ENCODE measurements at regions not wholly inside any gene's neighbourhood (a gene's known extent, or its start where the extent isn't known, plus 50 kb on each side); places are given as distances from the start of the nearest gene placed in this dataset.
A peak's percentile ranks its signal among the peaks of the same experiment; 100 is the strongest.

DNA sequence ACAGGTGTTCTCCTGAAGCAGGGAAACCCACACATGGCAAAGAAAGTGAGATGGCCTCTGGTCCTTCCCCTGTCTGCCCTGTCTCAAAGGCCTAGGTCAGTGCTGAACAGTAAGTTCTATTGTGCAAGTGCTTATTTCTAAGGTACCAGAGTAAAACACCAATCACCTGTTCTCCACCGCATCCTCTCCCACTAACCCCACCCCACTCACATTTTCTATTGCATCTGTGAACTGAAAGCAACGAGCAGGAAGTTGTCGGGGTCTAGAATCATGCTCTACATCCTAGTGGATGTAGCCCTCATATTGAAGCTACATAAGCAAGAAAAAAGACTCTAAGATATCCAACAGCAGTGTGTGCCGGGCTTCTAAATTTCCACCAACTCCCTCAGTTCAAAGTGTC, 265.9 kb downstream of the ENC1 start:
- H3K9ac ChIP-seq = no peak overlapping the region
- H3K9me3 ChIP-seq (ENCODE audit: control insufficient read depth, low read length) = no peaks in the 10 kb centered on the region
- H3K27ac ChIP-seq = peak overlapping the region; percentile 43
- H3K27me3 ChIP-seq (ENCODE audit: control insufficient read depth, insufficient read depth, low read length) = no peaks in the 10 kb centered on the region
- H3K4me3 ChIP-seq (ENCODE audit: low read depth, low read length) = no peak overlapping the region
- H3K4me1 ChIP-seq = peaks cover 9% of the 10 kb centered on the region
- peak overlapping the region; percentile 71 for H2AFZ ChIP-seq
- no peak overlapping the region for H3K4me2 ChIP-seq (ENCODE audit: low read length)
- no peaks in the 10 kb centered on the region for H3K79me2 ChIP-seq
- no peaks in the 10 kb centered on the region for H3K36me3 ChIP-seq (ENCODE audit: control insufficient read depth, insufficient read depth, low read length)
- TF ChIP-seq, protein P1, sequence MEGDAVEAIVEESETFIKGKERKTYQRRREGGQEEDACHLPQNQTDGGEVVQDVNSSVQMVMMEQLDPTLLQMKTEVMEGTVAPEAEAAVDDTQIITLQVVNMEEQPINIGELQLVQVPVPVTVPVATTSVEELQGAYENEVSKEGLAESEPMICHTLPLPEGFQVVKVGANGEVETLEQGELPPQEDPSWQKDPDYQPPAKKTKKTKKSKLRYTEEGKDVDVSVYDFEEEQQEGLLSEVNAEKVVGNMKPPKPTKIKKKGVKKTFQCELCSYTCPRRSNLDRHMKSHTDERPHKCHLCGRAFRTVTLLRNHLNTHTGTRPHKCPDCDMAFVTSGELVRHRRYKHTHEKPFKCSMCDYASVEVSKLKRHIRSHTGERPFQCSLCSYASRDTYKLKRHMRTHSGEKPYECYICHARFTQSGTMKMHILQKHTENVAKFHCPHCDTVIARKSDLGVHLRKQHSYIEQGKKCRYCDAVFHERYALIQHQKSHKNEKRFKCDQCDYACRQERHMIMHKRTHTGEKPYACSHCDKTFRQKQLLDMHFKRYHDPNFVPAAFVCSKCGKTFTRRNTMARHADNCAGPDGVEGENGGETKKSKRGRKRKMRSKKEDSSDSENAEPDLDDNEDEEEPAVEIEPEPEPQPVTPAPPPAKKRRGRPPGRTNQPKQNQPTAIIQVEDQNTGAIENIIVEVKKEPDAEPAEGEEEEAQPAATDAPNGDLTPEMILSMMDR (IDR thresholded peaks at IDR 0.05) = no peak

DNA sequence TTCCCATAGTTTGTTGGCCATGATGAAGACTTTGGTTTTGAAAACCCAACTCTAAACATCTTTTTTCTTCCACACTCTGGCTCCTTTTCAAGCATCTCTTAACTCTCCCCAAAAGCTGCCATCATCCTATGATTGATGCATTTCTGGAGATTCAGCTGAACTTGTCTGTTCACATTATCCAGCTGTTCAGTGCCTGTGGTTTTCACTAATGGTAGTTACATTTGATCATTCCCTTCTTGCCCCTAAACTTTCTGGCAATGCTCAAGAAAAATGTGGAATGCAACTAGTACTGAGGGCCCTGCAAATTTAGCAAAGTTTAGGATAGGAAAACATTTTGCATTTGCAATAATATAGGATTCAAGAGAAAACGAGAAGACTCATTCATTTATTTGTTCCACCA, 267.5 kb downstream of the ENC1 start:
- Histone ChIP-seq H3K4me2 (ENCODE audit: low read length) (no peak overlapping the region), H2AFZ (no peak overlapping the region), H3K9ac (no peak overlapping the region)

DNA sequence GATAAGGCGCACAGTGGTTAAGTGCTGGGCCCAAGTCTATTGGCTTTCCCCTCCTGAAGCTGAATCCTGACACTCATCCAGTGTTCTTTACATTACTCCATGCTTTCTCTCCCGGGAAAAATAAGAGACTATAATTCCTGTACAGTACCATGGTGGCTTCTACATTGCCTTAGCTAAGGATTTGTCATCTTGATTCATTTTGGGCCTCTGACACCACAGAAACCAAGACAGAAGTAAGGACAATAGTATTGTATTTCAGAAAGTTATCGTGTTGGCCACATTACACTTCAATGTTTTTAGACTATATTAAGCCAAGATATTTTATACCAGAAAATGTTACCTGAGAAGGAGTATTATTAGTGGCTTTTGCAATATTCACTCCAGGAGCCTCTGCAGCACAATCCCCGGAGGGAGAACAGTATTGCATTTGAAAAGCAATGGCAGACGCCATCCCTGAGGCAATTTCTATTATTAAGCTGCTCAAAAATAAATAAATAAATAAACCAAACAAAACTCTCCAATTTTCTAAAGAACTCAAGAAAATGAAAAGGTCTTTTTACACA, 267.9 kb downstream of the ENC1 start:
- H3K79me2 ChIP-seq = no peaks in the 10 kb centered on the region
- H3K9ac ChIP-seq = no peak overlapping the region
- no peaks in the 10 kb centered on the region for H3K27me3 ChIP-seq (ENCODE audit: control insufficient read depth, insufficient read depth, low read length)
- no peak overlapping the region for H3K27ac ChIP-seq
- peaks cover 9% of the 10 kb centered on the region for H3K4me1 ChIP-seq
- no peaks in the 10 kb centered on the region for H3K9me3 ChIP-seq (ENCODE audit: control insufficient read depth, low read length)
- H2AFZ ChIP-seq = no peak overlapping the region
- TF ChIP-seq, protein P1 (IDR thresholded peaks at IDR 0.05) = no peak
- H3K4me2 ChIP-seq (ENCODE audit: low read length) = no peak overlapping the region
- H3K4me3 ChIP-seq (ENCODE audit: low read depth, low read length) = no peak overlapping the region
- no peaks in the 10 kb centered on the region for H3K36me3 ChIP-seq (ENCODE audit: control insufficient read depth, insufficient read depth, low read length)

More for the DNA sequence above, 267.5 kb downstream of the ENC1 start:
- Histone ChIP-seq H3K4me3 (ENCODE audit: low read depth, low read length) (no peak overlapping the region), H3K9me3 (ENCODE audit: control insufficient read depth, low read length) (no peaks in the 10 kb centered on the region), H3K27me3 (ENCODE audit: control insufficient read depth, insufficient read depth, low read length) (no peaks in the 10 kb centered on the region), H3K79me2 (no peaks in the 10 kb centered on the region), H3K4me1 (peaks cover 9% of the 10 kb centered on the region), H3K36me3 (ENCODE audit: control insufficient read depth, insufficient read depth, low read length) (no peaks in the 10 kb centered on the region), H3K27ac (no peak overlapping the region)
- TF ChIP-seq, protein P1 (IDR thresholded peaks at IDR 0.05) = no peak

DNA sequence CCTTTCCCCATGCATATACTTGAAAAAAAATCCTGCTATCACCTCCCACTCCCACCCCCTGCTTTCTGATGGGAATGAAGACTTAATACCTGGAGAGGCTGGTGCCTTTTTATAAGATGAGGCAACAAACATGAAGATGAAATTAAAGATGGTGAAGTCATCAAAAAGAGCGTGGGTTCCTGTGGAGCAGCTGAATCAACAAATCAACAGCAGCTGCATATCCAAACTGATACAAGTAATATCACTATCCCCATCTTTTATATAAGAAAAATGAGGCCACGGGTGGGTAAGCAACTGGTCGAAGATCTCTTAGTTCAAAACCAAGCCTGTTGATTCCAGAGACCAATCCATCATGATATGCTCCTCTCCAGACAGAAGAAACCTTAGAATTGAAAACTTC, 268.5 kb downstream of the ENC1 start:
- H3K27ac ChIP-seq = no peak overlapping the region
- H2AFZ ChIP-seq = no peak overlapping the region
- no peak overlapping the region for H3K9ac ChIP-seq
- no peak overlapping the region for H3K4me2 ChIP-seq (ENCODE audit: low read length)
- H3K36me3 ChIP-seq (ENCODE audit: control insufficient read depth, insufficient read depth, low read length) = no peaks in the 10 kb centered on the region
- H3K4me1 ChIP-seq = peaks cover 9% of the 10 kb centered on the region
- H3K27me3 ChIP-seq (ENCODE audit: control insufficient read depth, insufficient read depth, low read length) = no peaks in the 10 kb centered on the region
- TF ChIP-seq, protein P1 (IDR thresholded peaks at IDR 0.05) = no peak
- no peak overlapping the region for H3K4me3 ChIP-seq (ENCODE audit: low read depth, low read length)
- H3K9me3 ChIP-seq (ENCODE audit: control insufficient read depth, low read length) = no peaks in the 10 kb centered on the region
- no peaks in the 10 kb centered on the region for H3K79me2 ChIP-seq

DNA sequence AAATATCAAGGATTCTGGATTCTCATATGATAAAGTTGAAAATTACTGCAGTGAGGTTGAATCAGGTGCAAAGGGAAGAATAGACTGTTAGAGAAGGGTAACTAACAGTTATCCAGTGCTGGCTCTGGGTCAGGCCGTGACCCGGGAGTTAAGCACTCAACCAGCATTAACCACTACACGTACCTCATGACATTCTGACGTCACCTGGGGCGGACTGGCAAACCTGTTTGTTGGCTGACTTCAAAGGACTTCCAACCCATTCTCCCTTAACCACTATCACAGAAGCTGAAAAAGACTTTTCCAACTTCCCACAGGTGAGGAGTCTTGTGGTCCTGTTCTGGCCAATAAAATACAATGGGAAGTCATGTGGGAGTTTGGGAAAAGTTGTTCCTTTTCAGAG, 268.9 kb downstream of the ENC1 start:
- no peaks in the 10 kb centered on the region for H3K36me3 ChIP-seq (ENCODE audit: control insufficient read depth, insufficient read depth, low read length)
- H3K27ac ChIP-seq = no peak overlapping the region
- H2AFZ ChIP-seq = no peak overlapping the region
- no peaks in the 10 kb centered on the region for H3K79me2 ChIP-seq
- no peak overlapping the region for H3K4me2 ChIP-seq (ENCODE audit: low read length)
- no peak overlapping the region for H3K4me3 ChIP-seq (ENCODE audit: low read depth, low read length)
- H3K4me1 ChIP-seq = peaks cover 9% of the 10 kb centered on the region
- H3K27me3 ChIP-seq (ENCODE audit: control insufficient read depth, insufficient read depth, low read length) = no peaks in the 10 kb centered on the region
- no peak overlapping the region for H3K9ac ChIP-seq
- TF ChIP-seq, protein P1 (IDR thresholded peaks at IDR 0.05) = no peak
- H3K9me3 ChIP-seq (ENCODE audit: control insufficient read depth, low read length) = no peaks in the 10 kb centered on the region

Data from parathyroid adenoma (tissue), 2 donors.